ENCODE measurements at regions not wholly inside any gene's neighbourhood (a gene's known extent, or its start where the extent isn't known, plus 50 kb on each side); places are given as distances from the start of the nearest gene placed in this dataset.

DNA sequence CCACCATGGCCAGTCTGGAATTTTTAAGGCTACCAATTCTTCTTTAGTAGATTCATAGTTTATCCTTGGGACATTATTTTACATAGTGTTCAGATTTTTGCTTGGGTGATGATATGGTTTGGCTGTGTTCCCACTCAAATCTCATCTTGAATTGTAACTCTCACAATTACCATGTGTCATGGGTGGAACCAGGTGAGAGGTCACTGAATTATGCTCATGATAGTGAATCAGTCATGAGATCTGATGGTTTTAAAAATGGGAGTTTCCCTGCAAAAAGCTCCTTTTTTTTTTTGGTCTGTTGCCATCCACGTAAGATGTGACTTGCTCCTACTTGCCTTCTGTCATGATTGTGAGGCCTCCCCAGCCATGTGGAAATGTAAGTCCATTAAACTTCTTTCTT lies 163.9 kb downstream of the GABRG2 start:
- TF ChIP-seq, protein P1, sequence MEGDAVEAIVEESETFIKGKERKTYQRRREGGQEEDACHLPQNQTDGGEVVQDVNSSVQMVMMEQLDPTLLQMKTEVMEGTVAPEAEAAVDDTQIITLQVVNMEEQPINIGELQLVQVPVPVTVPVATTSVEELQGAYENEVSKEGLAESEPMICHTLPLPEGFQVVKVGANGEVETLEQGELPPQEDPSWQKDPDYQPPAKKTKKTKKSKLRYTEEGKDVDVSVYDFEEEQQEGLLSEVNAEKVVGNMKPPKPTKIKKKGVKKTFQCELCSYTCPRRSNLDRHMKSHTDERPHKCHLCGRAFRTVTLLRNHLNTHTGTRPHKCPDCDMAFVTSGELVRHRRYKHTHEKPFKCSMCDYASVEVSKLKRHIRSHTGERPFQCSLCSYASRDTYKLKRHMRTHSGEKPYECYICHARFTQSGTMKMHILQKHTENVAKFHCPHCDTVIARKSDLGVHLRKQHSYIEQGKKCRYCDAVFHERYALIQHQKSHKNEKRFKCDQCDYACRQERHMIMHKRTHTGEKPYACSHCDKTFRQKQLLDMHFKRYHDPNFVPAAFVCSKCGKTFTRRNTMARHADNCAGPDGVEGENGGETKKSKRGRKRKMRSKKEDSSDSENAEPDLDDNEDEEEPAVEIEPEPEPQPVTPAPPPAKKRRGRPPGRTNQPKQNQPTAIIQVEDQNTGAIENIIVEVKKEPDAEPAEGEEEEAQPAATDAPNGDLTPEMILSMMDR (IDR thresholded peaks at IDR 0.05): no peak
- TF ChIP-seq EP300 (IDR thresholded peaks at IDR 0.05) (no peak), POLR2A (IDR thresholded peaks at IDR 0.05) (no peak), POLR2AphosphoS5 (IDR thresholded peaks at IDR 0.05) (no peak)
